HG02852 (cell line): ENCODE measurements at regions not wholly inside any gene's neighbourhood (a gene's known extent, or its start where the extent isn't known, plus 50 kb on each side); places are given as distances from the start of the nearest gene placed in this dataset.

Experiments used
- ATAC-seq: cut with Tn5 transposase; IDR thresholded peaks from one replicate; pipeline ENCODE4 v1.9.1; 2021; ENCODE audit warnings: mild to moderate bottlenecking, moderate library complexity; ENCODE audit not compliant: unreplicated experiment

DNA sequence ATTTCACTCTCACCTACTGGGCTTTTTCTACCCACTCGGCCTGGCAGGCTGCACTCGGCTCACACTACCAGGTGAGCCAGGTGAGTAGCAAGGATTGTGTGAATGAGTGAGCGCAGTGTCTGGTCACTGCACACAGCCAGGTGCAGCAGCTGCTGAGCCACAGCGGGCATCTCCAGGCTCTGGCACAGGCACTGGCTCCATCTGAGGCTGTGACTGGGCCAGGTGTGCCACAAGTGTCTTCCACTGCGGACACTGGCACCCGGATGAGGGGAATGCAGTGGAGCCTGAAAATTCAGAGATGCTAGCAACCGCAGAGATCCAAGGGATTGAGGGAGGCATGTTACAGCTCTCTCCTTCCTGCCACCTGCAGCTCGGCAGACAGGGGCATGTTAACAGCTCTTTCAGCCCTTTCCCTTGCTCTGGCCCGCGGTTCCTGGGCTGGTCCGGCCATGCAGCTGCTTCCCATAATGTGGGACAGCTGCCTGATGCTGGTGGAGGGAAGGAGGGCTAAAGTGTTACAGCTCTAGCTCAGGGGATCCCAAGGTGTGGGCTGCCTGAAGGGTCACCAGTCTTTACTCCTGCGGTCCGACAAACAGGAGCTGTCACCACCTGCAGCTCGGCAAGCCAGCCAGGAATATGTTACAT lies 1038.3 kb downstream of the AMY1C start:
- ATAC-seq = no peak

DNA sequence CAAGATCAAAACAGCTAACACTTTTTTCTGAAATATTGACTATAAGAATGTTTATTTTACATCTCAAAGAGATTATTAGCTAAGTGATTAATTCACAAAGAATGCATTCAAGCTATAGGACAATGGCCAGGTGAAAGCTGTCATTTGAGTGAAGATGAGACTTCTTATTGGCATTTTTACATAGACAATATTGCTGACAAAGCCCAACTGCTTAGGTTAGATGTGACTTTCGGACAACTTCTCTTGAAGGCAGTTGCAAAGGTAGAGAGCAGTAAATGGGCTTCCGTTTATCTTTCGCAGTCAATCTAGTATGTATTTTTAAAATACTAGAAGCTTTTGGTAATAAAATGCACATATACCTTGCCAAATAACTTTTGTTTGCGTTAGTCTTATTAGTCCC lies 1041.3 kb downstream of the AMY1C start:
- ATAC-seq = no peak

DNA sequence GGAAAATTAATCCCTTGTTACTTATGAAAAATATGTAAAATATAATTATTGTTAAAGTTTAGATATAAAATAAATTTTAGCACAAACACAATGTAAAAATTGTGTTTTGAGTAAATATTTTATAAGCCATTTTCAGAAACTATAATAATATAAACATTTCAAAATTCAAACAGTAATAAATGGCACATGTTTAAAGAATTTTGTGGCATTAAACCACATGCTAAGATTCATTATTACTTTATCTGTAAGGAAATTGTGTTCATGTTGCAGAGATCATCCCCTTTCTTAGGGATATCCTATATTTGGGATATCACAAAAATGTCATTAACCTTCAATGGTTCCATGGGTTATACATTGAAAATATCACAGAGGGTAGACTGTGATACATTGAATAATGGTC lies 1044.3 kb downstream of the AMY1C start:
- no peak for ATAC-seq

DNA sequence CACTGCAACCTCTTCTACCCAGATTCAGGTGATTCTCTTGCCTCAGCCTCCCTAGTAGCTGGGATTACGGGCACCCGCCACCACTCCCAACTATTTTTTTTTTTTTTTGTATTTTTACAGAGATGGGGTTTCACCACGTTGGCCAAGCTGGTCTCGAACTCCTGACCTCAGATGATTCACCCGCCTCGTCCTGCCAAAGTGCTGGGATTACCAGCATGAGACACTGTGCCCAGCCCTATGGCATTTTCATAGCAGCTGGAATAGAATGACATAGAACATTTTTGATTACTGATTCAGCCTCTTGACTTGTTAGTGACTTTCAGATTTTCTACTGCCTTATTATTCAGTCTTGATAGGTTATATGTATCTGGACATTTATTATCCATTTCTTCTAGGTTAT lies 1046.2 kb downstream of the AMY1C start:
- no peak for ATAC-seq

DNA sequence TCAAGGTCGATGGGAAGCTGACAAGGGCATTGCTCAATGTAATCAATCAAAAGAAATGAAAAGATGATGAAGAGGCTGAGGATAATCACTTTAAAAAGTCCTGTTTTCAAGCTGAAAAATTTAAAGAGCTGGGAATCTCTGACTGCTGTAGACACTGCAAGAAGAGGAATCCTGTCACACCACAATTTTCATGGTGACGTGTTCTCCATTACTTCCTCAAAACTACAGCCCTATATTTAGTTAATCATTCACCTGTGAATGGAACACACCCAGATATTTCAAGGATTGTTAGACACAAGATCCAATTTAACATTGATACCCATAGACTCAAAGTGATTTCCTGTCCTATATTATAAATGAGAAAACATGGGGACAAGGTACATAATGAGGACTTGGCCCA lies 1048.3 kb downstream of the AMY1C start:
- no peak for ATAC-seq

DNA sequence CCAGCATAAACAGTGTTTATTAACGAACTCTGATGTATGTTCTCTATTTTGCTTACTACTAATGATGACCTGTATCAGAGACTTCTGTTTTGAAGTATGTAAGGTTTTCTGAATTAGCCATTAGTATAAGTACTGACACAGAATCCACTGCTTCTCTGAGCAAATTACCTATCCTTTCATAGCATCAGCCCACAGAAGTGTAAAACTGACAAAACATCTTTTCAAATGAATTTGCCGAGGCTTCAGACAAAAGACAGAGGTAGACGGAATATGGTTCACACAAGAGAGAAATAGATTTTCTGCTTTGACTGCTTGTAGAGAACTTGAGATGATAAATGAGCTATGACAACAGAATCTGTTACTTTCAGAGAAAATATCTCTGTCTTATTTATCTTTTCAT lies 1051.6 kb downstream of the AMY1C start:
- no peak for ATAC-seq

DNA sequence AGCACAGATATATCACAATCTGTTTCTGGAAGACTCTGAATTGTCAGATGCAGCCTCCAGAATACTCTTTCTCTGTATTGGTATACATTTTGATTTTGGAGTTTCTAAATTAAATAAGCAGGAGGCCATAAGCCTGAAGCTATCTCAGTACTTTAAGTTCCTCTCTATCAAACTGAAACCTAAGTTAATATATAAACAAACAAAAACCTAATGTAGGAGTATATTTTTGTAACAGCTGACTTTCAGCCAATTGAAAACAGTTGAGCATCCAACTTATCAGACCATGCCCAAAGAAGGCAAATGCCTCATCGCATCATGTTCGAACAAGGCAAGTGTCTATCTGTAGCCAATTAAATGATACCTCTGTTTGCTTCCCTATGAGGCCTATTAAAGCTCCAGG lies 1054.4 kb downstream of the AMY1C start:
- ATAC-seq = no peak

DNA sequence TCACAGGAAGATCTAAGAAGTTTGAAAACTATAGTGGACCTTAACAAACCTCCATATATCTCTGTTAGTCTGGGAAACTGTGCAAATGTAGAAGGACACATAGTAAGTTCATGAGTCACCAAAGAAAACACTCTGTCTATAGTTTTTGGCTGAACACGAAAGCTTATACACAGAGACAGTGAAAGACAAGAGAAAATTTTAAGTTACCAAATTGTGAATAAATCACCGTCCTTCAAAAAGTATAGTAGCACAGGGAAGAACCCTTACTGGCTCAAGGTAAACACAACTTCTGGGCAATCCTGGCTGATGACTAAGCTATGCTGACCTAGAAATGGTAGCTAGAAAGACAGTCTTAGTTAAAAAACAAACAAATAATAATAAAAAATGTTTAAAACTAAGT lies 1057.9 kb downstream of the AMY1C start:
- ATAC-seq = no peak

DNA sequence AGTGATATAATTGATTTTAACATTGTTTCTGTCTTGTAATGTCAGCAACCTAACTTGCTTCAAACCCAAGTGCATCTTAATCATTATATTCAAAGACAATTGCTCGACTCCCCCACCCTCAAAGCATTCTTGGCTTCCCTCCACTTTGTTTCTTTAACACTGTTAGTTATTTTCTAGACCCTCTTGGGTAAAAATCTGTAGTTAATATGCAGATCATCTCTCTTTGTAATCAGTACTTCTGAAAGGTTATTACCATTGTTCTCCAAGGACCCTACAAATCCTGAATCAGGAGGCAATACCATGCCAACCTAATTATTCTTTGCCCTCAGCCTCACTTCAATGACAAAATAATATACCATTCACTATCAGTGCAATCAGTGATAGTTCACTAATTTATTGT lies 1075.7 kb downstream of the AMY1C start:
- no peak for ATAC-seq

DNA sequence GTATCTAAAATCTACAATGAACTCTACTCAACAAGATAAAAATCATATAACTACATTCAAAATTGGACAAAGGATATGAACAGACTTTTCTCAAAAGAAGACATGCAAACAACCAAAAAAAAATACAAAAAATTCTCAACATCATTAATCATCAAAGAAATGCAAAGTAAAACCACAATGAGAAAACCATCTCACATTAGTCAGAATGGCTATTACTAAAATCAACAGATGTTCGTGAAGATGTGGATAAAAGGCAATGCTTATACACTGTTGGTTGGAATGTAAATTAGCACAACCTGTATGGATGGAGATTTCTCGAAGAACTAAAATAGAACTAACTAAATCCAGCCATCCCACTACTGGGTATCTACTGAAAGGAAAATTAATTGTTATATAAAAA lies 1080.8 kb downstream of the AMY1C start:
- ATAC-seq = no peak

DNA sequence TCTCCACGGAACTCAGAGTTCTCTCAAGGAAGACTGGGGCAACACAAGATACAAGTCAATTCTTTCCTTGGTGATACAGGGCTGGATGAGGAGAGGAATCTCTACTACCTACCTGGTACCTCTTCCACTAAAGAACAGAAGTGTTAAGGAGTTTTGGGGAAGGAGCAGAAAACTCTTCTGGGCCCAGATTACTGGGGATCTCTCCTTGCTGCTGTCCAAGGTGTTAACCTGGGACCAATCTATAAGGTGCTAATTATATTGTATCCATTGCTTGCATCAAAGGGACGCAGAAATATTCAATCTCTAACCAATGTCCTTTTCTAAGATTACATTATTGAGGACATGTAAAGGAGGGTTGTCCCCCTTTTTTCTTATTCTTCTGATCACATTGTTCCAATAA lies 1102.5 kb downstream of the AMY1C start:
- ATAC-seq = no peak

DNA sequence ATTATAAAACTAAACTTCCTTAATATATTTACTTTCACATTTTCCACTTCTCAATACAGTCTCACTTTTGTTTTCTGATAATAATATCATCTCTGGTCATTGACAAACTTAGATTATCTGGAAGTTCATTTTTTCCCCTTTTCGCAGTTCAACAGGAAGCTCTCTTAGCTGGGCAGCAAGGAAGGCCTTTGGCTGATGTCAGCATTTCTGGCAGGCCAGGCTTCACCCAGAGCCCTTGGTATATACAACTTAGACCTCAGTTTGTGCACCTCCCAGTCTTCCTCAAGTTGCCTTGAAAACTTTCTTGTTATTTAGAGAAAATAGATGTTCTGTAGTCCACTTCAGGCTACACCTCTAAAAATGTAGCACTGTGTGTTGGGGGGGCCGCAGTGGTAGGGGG lies 1103.6 kb downstream of the AMY1C start:
- no peak for ATAC-seq

DNA sequence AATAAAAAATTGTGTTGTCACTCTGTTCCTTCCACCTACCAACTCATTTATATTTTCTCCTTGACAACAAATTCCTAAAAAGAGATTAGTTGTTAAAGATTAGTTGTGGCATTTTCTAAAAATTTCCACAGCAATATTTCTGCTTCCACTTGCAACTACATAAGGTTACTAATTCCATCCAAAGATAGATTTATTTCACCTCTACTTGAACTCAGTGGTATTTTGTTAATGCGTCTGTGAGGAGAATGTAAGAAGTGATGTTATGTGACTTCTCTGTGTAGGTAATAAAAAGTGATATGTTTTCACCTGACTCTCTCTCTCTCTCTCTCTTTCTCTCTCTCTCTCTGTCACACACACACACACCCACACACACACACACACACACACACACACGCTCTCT lies 1104.8 kb downstream of the AMY1C start:
- ATAC-seq = no peak

DNA sequence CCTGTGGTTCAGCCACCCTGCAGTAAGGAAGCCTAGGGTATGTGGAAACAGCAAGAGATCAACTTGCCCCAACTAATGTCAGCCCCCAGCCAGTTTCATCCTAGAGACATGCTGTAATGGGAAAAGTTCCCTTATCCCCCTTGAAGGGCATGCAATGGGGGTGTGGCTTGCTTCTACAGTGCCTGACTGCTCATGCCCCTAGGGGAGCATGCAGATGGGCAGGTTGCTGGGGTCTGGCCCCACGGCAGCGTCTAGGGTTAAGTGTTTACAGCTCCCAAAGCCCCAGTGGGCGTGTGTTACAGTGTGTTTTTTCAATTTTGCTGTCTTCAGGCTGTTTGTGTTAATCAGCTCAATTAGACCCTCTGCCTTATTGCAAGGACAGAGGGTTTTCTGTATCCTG lies 1105.9 kb downstream of the AMY1C start:
- no peak for ATAC-seq

DNA sequence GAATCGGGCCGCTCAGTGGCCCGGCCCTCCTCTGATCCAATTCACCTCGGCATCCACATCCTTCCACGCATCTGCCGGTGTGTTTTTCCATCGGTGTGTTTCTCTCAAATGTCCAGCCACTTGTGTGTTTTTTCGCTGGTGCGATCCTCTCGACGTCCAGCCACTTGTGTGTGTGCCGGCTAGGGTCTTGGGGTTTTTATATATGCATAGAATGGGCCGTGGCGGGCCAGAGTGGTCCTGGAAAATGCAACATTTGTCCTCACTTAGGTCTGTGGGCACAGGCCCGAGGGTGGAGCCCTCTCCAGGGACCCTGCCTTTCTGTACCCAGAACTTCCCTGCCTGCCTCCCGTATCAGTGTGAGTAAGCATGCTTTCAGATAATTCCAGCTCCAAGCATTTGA lies 1106.4 kb downstream of the AMY1C start:
- no peak for ATAC-seq

DNA sequence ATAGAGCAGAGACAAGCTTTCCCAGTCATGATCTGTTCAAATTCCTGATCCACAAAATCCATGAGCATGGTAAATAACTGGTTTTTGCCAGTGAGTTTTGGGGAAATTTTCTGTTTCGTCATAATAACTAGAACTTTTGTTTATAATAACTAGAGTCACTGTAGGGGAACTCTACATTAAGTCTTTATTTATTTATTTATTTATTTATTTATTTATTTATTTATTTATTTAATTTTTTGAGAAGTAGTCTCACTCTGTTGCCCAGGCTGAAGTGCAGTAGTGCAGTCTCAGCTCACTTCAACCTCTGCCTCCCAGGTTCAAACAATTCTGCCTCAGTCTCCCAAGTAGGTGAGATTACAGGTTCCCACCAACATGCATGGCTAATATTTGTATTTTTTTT lies 1106.8 kb downstream of the AMY1C start:
- no peak for ATAC-seq

DNA sequence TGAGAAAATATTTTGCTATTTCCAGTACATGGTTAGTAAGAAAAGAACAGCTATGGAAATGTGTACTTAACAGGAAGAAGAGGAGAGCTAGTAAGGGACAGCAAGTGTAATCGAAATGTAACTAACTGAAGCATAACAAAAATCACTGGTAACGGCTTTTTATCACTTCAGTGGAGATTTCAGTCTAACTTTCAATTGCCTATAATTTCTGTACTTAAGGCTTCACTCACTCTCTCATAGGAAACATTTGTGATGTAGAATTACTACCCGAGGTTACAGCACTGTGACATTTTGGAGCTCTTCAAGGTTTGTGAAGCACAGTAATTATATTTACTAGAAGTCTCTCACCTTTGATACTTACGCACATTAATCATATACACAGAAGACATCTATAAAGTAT lies 1119.1 kb downstream of the AMY1C start:
- ATAC-seq = no peak

DNA sequence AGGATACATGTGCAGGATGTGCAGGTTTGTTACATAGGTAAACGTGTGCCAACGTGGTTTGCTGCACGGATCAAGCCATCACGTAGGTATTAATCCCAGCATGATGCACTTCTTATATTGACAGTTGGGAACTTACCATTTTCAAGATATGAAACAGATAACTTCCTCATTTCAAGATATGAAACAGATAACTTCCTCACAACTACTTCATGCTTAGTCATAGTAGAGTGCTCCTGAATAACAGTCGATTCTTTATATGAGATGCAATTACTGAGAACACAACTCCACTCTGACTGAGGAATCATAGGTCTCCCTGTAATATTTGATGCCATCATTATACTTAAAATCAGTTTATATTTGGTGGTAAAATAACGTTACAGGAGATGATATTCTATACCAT lies 1124.3 kb downstream of the AMY1C start:
- ATAC-seq = no peak

DNA sequence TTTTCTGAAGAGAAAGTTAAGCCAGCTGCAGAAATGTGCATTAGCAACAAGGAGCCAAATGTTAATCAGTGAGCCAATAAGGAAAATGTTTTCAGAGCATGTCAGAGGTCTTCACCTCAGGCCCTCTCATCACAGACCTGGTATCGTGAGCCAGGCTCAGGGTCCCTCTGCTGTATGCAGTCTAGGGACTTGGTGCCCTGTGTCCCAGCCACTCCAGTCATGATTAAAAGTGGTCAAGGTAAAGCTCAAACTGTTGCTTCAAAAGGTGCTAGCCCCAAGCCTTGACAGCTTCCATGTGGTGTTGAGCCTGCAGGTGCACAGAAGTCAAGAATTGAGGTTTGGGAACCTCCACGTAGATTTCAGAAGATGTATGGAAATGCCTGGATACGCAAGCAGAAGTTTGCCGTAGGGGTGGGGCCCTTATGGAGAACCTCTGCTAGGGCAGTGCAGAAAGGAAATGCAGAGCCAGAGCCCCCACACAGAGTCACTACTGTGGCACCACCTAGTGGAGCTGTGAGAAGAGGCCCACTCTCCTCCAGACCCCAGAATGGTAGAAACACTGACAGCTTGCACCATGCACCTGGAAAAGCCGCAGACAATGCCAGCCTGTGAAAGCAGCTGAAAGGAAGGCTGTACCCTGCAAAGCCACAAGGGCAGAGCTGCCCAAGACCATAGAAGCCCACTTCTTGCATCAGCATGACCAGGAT lies 1128.7 kb downstream of the AMY1C start:
- ATAC-seq = no peak

DNA sequence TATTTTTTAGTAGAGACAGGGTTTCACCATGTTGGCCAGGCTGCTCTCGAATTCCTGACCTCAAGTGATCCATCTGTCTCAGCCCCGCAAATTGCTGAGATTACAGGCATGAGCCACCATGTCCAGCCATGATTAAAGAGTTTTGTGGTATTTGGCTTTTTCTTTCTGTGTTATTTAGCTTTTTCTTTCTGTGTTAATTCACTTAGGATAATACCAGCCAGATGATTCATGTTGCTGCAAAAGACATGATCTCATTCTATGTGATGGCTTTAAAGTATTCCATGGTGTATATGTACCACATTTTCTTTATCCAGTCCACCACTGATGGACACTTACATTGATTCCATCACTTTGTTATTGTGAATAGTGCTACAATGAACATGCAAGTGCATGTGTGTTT lies 1135.2 kb downstream of the AMY1C start:
- ATAC-seq = no peak

DNA sequence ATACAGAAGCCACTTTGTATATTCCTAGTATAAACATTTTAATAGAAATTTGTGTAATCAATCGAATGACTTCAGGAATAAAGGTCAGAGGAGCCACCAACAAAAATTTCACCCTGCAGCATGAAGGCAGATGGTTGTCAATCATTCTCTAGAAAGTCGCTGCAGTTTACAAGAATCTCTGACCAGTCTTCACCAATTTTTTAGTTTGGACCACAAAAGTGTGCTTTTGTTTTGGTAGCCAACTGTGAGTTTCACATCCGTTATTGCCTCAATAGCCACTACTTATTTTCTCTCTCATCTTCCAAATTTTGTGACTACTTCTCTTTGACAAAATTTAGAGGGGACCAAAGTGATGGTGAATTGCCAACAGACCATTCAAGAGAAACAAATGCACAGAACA lies 1155.6 kb downstream of the AMY1C start:
- ATAC-seq = no peak

DNA sequence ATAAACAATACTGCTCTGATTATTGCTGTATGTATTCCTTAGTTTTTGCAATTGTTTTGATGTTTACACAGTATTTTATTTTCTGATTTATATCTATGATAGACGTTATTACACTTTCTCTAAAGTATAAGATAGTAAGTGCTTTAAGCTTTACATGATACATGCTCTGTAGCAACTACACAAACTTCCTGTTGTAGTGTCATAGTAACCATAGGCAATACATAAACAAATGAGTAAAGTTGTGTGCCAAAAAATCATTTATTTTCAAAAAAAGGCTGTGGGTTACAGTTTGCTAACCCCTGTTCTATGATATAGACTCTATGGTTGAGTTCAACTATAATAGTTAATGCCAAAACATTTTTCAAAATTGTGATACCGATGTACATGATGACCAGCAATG lies 1156.4 kb downstream of the AMY1C start:
- no peak for ATAC-seq

DNA sequence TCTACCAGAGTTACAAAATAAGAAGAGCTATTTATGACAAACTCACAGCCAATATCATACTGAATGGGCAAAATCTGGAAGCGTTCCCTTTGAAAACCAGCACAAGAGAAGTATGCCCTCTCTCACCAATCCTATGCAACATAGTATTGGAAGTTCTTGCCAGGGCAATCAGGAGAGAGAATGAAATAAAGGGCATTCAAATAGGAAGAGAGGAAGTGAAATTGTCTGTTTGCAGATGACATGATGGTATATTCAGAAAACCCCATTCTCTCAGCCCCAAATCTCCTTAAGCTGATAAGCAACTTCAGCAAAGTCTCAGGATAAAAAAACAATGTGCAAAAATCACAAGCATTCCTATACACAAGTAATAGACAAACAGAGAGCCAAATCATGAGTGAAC lies 1169.5 kb downstream of the AMY1C start:
- ATAC-seq = no peak
